Gastroesophageal sphincter (tissue), 4 donors: ENCODE measurements at regions not wholly inside any gene's neighbourhood (a gene's known extent, or its start where the extent isn't known, plus 50 kb on each side); places are given as distances from the start of the nearest gene placed in this dataset.
A peak's percentile ranks its signal among the peaks of the same experiment; 100 is the strongest.

Experiments used
- ATAC-seq: fragments of 150-250 bp; one replicate; pipeline ENCODE4 v1.9.1; 2016; ENCODE audit warnings: mild to moderate bottlenecking, moderate library complexity
- H3K27ac ChIP-seq, 4 donors: fragments of 200-600 bp; sonication (generic) in 3 of 4; 1 replicate in 3 of 4; 2 replicates in 1 of 4; pipeline ENCODE4 v1.5.1; 2016 to 2019
- H3K27me3 ChIP-seq: fragments of 200-600 bp; sonication (generic); one replicate; pipeline ENCODE4 v1.5.1; 2019
- H3K36me3 ChIP-seq, 2 donors: fragments of 200-600 bp; sonication (generic); one replicate each; pipeline ENCODE4 v1.5.1; 2019; ENCODE audit warnings: control low read depth in 1 of 2
- H3K4me1 ChIP-seq, 3 donors: fragments of 200-600 bp; sonication (generic); 1 replicate in 2 of 3; 2 replicates in 1 of 3; pipeline ENCODE4 v1.5.1; 2016 to 2019; ENCODE audit warnings: control low read depth in 2 of 3
- H3K4me3 ChIP-seq, 2 donors: fragments of 200-600 bp; sonication (generic); one replicate each; pipeline ENCODE4 v1.5.1; 2019; ENCODE audit warnings: mild to moderate bottlenecking in 1 of 2, moderate library complexity in 1 of 2
- H3K9me3 ChIP-seq, 3 donors: fragments of 200-600 bp; sonication (generic); one replicate each; pipeline ENCODE4 v1.5.1; 2017 to 2019; ENCODE audit warnings: control low read depth in 2 of 3
- CTCF ChIP-seq, 4 experiments: fragments of 200-600 bp in 2 of 4; fragments of 450-650 bp in 2 of 4; sonication (generic) in 1 of 4; IDR thresholded peaks; one replicate each; pipeline ENCODE4 v1.5.1; 2017 to 2019; ENCODE audit warnings: antibody characterized with exemption in 4 of 4, mild to moderate bottlenecking in 2 of 4, moderate library complexity in 2 of 4
- EP300 ChIP-seq: sonication (generic); formaldehyde crosslinking; IDR thresholded peaks from one replicate; pipeline ENCODE4 v1.6.1; 2017; ENCODE audit warnings: antibody characterized with exemption, mild to moderate bottlenecking
- POLR2A ChIP-seq, 2 donors: fragments of 450-650 bp; IDR thresholded peaks; one replicate each; pipeline ENCODE4 v1.6.1; 2017; ENCODE audit warnings: antibody characterized with exemption in 2 of 2, mild to moderate bottlenecking in 2 of 2, moderate library complexity in 1 of 2
- POLR2AphosphoS5 ChIP-seq: sonication (generic); formaldehyde crosslinking; IDR thresholded peaks from one replicate; pipeline ENCODE4 v1.6.1; 2017; ENCODE audit warnings: antibody characterized with exemption
- WGBS, 2 donors: methylation state at CpG; one replicate each; pipeline ENCODE4 v1.1.5; 2018; ENCODE audit warnings: low coverage in 1 of 2; 5-methylcytosine and 5-hydroxymethylcytosine counted together

- 53 to 100% methylated on average over 1 of the region's 1 CpG for WGBS, 2 donors
- no peaks in the 10 kb centered on the region for H3K36me3 ChIP-seq
- TF ChIP-seq CTCF (IDR thresholded peaks at IDR 0.05) (no peak), POLR2A (IDR thresholded peaks at IDR 0.05) (no peak), EP300 (no peak), POLR2AphosphoS5 (no peak)
- H3K4me1 ChIP-seq: peaks cover 8 to 34% (median 10%) of the 10 kb centered on the region in 3 donors
- ATAC-seq: no peak
- no peaks in the 10 kb centered on the region for H3K9me3 ChIP-seq
- no peaks in the 10 kb centered on the region for H3K27me3 ChIP-seq
- H3K27ac ChIP-seq: no peak overlapping the region
- H3K4me3 ChIP-seq: no peak overlapping the region
Observed at GRCh38 chr4:124015766-124016165, 619.2 kb downstream of the SPRY1 start.

DNA sequence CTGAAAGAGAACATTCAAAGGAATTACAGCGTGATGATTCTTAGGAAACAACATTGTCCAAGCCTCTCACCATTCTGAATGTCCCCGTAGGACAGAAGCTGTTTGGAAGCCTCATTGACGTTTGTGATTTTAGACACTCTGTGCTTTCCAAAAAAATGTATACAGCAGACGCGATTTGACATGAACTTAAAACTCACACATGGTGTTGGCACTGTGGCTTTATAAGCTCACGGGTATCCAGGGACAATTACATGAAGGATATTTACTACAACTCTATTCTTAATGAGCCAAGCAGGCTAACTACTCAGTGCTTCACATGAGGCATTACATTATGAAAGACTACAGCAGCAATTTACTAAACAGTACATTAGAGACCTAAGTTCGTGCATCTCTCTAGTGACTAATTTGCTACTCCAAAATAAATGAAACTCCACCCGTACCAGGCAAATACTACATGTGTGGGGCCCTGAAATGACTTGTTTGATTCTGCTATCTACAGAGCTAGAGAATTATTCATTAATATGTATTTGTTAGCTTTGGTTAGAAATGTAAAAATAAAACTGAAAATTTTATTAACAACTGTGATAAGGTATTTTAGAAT is 620.7 kb downstream of the SPRY1 start:
- Histone ChIP-seq H3K4me1 (peaks cover 8 to 39% (median 10%) of the 10 kb centered on the region in 3 donors), H3K4me3 (no peak overlapping the region), H3K36me3 (no peaks in the 10 kb centered on the region), H3K27ac (no peak overlapping the region), H3K9me3 (no peaks in the 10 kb centered on the region), H3K27me3 (no peaks in the 10 kb centered on the region)
- no peak for ATAC-seq
- 63 to 77% methylated on average over 4 to 8 of the region's 8 CpGs for WGBS, 2 donors
- TF ChIP-seq CTCF (IDR thresholded peaks at IDR 0.05): no peak
- no peak for TF ChIP-seq POLR2A (IDR thresholded peaks at IDR 0.05)
- no peak for TF ChIP-seq POLR2AphosphoS5
- no peak for TF ChIP-seq EP300

DNA sequence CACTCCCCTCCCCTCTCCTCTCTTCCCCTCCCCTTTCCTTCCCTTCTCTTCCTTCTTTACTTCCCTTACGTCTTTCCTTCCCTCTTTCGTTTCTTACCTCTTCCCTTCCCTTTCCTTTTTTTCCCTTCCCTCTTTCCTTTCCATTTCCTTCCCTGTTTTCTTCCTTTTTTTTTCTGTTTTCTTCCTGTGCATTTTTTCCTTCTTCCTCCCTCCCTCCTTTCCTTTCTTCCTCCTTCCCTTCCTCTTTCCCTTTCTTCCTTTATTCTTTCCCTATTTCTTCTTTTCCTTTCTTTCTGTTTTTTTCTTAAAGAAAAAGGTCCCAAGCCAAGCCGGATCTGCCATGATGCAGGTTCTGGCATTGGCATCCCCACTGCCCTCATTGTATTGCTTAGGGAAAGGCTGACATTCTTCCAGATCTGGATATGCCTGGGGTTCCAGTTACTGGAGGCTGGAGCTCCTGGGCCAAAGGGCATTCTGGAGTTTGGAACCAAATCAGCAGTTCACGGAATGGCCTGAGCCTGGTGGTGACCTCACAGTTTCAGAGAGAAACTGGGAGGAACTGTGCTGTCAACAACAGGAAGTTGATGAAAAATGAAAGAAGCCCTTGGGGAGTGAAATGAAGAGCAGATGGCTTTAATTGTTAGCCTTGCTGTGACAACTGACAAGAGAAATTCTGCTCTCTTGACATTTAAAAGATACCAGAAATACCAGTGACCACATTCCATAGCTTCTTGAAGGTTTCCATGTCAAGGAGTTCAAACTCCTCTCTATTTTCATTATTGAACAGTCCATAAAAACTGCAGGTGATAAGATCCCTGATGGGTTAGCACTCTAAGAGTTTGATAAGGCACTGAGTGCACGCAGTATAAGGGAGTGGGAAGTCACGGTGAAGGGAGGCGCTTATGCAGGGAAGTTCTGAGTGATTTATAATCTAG is 622.1 kb downstream of the SPRY1 start:
- H3K27ac ChIP-seq: peak overlapping the region; percentile 79 to 89 (median 86)
- TF ChIP-seq POLR2A (IDR thresholded peaks at IDR 0.05) (no peak), EP300 (no peak), CTCF (IDR thresholded peaks at IDR 0.05) (peak in 2 of 4 experiments; percentile 30 to 45), POLR2AphosphoS5 (peak; percentile 42)

GRCh38 chr4:124019749-124020549 is 623.4 kb downstream of the SPRY1 start:
- Histone ChIP-seq H3K36me3 (no peaks in the 10 kb centered on the region), H3K4me1 (peaks cover 8 to 39% (median 10%) of the 10 kb centered on the region in 3 donors), H3K4me3 (peak overlapping the region; percentile 14 to 18), H3K27ac (peak overlapping the region; percentile 79 to 89 (median 86)), H3K9me3 (no peaks in the 10 kb centered on the region), H3K27me3 (no peaks in the 10 kb centered on the region)
- ATAC-seq: peak; percentile 73
- TF ChIP-seq POLR2AphosphoS5: peak; percentile 81
- TF ChIP-seq CTCF (IDR thresholded peaks at IDR 0.05): no peak
- TF ChIP-seq POLR2A (IDR thresholded peaks at IDR 0.05): peak in 1 of 2 donors; percentile 46
- 29 to 58% methylated on average over 3 to 4 of the region's 4 CpGs for WGBS, 2 donors

More for the DNA sequence above, 622.1 kb downstream of the SPRY1 start:
- no peaks in the 10 kb centered on the region for H3K36me3 ChIP-seq
- peaks cover 8 to 39% (median 10%) of the 10 kb centered on the region in 3 donors for H3K4me1 ChIP-seq
- no peaks in the 10 kb centered on the region for H3K9me3 ChIP-seq
- H3K4me3 ChIP-seq: peak overlapping the region in 1 of 2 donors; percentile 18
- WGBS, 2 donors: 53% methylated on average over 6 of the region's 7 CpGs
- peak; percentile 91 for ATAC-seq
- no peaks in the 10 kb centered on the region for H3K27me3 ChIP-seq
